Mesodermal cell (in vitro differentiated cells): ENCODE measurements at regions not wholly inside any gene's neighbourhood (a gene's known extent, or its start where the extent isn't known, plus 50 kb on each side); places are given as distances from the start of the nearest gene placed in this dataset.

ENCODE experiments used
- H3K27ac ChIP-seq: 2 replicates; pipeline ENCODE4 v1.7.0; 2013; ENCODE audit warnings: mild to moderate bottlenecking, low read depth, low read length, moderate library complexity; ENCODE audit not compliant: severe bottlenecking
- H3K36me3 ChIP-seq: 2 replicates; pipeline ENCODE4 v1.7.1; 2013; ENCODE audit warnings: mild to moderate bottlenecking, low read length, moderate library complexity; ENCODE audit not compliant: control insufficient read depth, insufficient read depth
- H3K4me1 ChIP-seq: one replicate; pipeline ENCODE4 v1.7.1; 2013; ENCODE audit warnings: mild to moderate bottlenecking, low read length; ENCODE audit not compliant: insufficient read depth, control insufficient read depth, poor library complexity, severe bottlenecking
- H3K4me3 ChIP-seq: 2 replicates; pipeline ENCODE4 v1.7.0; 2013; ENCODE audit warnings: low read length, control low read depth, mild to moderate bottlenecking; ENCODE audit not compliant: insufficient read depth, poor library complexity, severe bottlenecking; ENCODE audit errors: extremely low read depth
- H3K9me3 ChIP-seq: 2 replicates; pipeline ENCODE4 v1.7.1; 2013; ENCODE audit warnings: mild to moderate bottlenecking, low read length, moderate library complexity; ENCODE audit not compliant: control insufficient read depth
- WGBS, 2 experiments: methylation state at CpG; one replicate each; pipeline ENCODE4 v1.1.5; 2013; ENCODE audit warnings: missing lambda C conversion rate in 2 of 2; ENCODE audit not compliant: insufficient coverage in 2 of 2; 5-methylcytosine and 5-hydroxymethylcytosine counted together

DNA sequence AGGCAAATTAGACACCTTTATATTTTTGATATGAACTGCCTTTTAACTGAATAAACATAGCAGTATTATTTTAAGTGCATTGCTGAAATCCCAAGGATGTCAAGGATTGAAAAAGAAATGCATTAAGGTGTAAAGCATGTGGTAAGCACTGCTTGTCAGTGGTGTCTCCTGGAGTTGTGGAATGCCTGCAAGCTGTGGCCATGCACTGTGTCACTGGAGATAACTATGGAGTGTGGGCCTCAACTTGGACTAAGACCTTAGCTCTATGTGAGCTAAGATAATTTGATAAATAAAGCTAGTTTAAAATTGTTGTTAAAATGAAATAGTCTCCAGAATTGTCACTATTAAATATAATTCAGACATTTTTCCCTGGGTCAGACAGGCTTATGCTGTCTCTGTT, 156.6 kb upstream of the OPRM1 start:
- H3K36me3 ChIP-seq = no peaks in the 10 kb centered on the region
- no peaks in the 10 kb centered on the region for H3K9me3 ChIP-seq
- no peak overlapping the region for H3K27ac ChIP-seq
- no peaks in the 10 kb centered on the region for H3K4me1 ChIP-seq
- H3K4me3 ChIP-seq = no peak overlapping the region

DNA sequence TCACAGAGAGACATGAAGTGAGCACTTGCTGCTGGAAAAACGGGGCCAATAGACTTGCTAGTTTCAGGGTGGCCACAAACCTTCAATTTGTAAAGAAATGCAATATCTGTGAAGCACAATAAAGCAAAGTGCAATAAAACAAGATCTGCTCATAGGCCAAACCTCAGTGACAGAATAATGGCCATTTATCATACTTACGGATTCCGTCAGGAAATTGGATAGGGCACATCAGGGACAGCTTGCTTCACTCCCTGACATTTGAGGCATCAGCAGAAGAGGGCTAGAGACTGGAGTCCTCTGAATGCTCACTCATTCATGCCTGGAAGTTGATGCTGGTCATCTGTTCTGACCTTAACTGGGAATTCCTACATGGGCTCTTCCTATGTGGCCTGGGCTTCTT, 165.5 kb upstream of the OPRM1 start:
- H3K4me3 ChIP-seq = no peak overlapping the region
- no peaks in the 10 kb centered on the region for H3K36me3 ChIP-seq
- H3K9me3 ChIP-seq = no peaks in the 10 kb centered on the region
- H3K4me1 ChIP-seq = no peaks in the 10 kb centered on the region
- no peak overlapping the region for H3K27ac ChIP-seq
- 95% methylated on average over 2 to 3 of the region's 3 CpGs for WGBS, 2 experiments

DNA sequence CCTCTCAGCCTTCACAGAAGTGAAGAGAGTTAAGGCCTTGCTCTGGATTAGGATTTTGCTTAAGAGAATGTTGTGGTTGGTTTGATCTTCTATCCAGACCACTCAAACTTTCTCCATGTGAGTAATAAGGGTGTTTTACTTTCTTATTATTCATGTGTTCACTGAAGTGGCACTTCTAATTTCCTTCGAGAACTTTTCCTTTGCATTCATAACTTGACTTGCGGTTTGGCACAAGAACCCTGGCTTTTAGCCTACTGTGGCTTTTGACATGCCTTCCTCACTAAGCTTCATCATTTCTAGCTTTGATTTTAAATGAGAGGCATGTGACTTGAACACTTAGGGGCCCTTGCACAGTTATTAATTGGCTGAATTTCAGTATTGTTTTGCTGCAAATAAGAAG, 166.1 kb upstream of the OPRM1 start:
- Histone ChIP-seq H3K36me3 (no peaks in the 10 kb centered on the region), H3K4me1 (no peaks in the 10 kb centered on the region), H3K27ac (no peak overlapping the region), H3K9me3 (no peaks in the 10 kb centered on the region), H3K4me3 (no peak overlapping the region)
- 94% methylated on average over 2 of the region's 2 CpGs; no CpG with 5 or more reads in 1 of the 2 experiments for WGBS, 2 experiments

DNA sequence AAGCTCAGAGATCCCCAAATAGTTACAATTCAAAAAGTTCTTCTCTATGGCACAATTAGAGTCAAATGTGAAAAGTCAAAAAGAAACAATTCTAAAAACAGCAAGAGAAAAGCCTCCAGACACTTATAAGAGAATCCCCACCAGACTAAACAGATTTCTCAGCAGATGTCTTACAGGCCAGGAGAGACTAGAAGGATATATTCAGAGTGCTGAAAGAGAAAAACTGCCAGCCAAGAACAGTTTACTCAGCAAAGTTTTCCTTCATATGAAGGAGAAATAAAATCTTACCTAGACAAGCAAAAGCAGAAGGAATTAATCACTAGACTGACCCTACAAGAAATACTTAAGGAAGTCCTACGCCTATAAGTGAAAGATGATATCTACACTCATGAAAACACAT, 176.1 kb upstream of the OPRM1 start:
- Histone ChIP-seq H3K9me3 (no peaks in the 10 kb centered on the region), H3K27ac (no peak overlapping the region), H3K36me3 (no peaks in the 10 kb centered on the region), H3K4me1 (no peaks in the 10 kb centered on the region), H3K4me3 (no peak overlapping the region)
- no CpG with 5 or more reads among the region's 1 CpG for WGBS, 2 experiments

DNA sequence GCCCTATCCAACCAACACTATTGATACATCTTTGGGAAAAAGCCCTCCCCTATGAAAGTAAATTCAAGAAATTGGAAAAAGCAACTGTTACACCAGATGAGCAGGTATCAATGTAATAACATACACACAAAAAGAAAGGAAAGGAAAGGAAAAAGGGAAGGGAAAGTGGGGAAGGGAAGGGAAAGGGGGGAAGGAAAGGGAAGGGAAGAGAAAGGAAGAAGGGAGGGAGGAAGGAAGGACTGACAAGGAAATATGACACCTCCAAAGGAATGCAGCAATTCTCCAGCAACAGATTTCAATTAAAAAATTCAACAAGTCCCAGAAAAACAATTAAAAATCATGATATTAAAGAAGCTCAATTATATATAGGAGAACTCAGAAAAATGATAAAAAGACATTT, 176.9 kb upstream of the OPRM1 start:
- Histone ChIP-seq H3K4me3 (no peak overlapping the region), H3K27ac (no peak overlapping the region), H3K9me3 (no peaks in the 10 kb centered on the region), H3K4me1 (no peaks in the 10 kb centered on the region), H3K36me3 (no peaks in the 10 kb centered on the region)

- Histone ChIP-seq H3K4me3 (no peak overlapping the region), H3K27ac (no peak overlapping the region), H3K36me3 (no peaks in the 10 kb centered on the region), H3K9me3 (no peaks in the 10 kb centered on the region), H3K4me1 (no peaks in the 10 kb centered on the region)
- WGBS, 2 experiments = 100% methylated on average over 2 of the region's 5 CpGs
These were observed 180.5 kb upstream of the OPRM1 start for GRCh38 chr6:153858529-153858928.

DNA sequence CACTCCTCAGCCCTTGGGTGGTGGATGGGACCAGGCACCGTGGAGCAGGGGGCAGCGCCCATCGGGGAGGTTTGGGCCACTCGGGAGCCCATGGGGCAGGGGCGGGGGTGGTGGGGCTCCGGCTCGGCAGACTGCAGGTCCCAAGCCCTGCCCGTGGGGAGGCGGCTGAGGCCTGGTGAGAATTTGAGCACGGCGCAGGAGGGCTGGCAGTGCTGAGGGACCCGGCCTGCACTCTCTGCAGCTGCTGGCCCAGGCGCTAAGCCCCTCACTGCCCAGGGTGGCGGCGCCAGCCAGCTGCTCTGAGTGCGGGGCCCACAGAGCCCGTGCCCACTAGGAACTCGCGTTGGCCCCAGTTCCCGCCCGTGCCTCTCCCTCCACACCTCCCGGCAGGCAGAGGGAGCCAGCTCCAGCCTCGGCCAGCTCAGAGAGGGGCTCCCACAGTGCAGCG, 182.1 kb upstream of the OPRM1 start:
- Histone ChIP-seq H3K9me3 (no peaks in the 10 kb centered on the region), H3K4me3 (no peak overlapping the region), H3K36me3 (no peaks in the 10 kb centered on the region), H3K4me1 (no peaks in the 10 kb centered on the region), H3K27ac (no peak overlapping the region)
- 88 to 92% methylated on average over 23 to 24 of the region's 24 CpGs for WGBS, 2 experiments

GRCh38 chr6:153852481-153852880, 186.6 kb upstream of the OPRM1 start:
- Histone ChIP-seq H3K36me3 (no peaks in the 10 kb centered on the region), H3K27ac (no peak overlapping the region), H3K9me3 (no peaks in the 10 kb centered on the region), H3K4me1 (no peaks in the 10 kb centered on the region), H3K4me3 (no peak overlapping the region)
- 67 to 100% methylated on average over 1 to 2 of the region's 2 CpGs for WGBS, 2 experiments

DNA sequence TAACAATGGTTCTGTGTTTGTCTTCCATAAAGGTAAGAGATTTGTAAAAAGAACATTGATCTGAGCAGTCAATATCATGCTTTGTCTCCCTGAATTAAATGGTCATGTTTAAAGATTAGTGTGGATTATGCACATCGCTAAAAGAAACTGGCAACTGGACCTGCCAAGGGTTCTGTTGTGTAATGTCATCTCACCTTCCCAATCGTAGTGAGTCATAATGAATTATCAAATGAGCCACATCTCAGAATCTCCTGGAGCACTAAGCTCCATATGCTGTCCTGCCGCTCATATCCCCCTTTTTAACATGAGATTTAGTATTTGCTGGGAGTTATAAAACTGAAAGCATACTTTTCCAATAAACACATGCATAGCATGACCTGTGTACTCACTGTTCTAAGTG, 187.0 kb upstream of the OPRM1 start:
- Histone ChIP-seq H3K27ac (no peak overlapping the region), H3K9me3 (no peaks in the 10 kb centered on the region)
- WGBS, 2 experiments = 63 to 100% methylated on average over 1 to 2 of the region's 3 CpGs

DNA sequence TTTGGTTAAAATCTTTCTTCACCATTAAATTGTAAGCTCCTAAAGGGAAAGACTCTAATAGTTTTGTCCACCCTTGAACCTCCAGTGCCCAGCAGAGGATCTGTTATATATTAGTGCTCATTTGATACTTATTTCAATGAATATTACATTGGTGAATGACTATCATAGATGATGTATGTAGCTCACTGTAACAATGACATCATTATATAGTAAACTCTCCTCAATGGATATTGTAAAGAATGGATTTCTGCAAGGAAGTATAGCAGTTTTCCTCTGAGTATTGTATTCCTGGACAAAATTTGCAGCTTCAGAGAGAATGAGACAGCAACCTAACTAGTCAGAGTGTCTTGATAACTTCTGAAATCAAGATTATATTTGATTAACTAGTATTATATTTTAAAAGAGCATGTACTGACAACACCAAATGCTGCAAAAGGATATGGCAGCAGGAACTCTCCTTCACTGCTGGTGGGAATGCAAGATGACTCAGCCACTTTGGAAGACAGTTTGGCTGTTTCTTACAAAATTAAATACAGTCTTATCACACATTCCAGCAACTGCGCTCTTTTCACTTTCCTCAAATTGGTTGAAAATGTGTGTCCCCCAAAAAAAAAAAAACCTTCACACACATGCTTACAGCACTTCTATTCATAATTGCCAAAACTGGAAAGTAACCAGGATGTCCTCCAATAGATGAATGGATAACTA, 189.8 kb upstream of the OPRM1 start:
- H3K27ac ChIP-seq = no peak overlapping the region
- H3K4me3 ChIP-seq = no peak overlapping the region
- no peaks in the 10 kb centered on the region for H3K9me3 ChIP-seq
- WGBS, 2 experiments = 100% methylated on average over 1 of the region's 1 CpG; no CpG with 5 or more reads in 1 of the 2 experiments
- no peaks in the 10 kb centered on the region for H3K36me3 ChIP-seq
- no peaks in the 10 kb centered on the region for H3K4me1 ChIP-seq

More for the DNA sequence above, 187.0 kb upstream of the OPRM1 start:
- Histone ChIP-seq H3K4me3 (no peak overlapping the region), H3K36me3 (no peaks in the 10 kb centered on the region), H3K4me1 (no peaks in the 10 kb centered on the region)

DNA sequence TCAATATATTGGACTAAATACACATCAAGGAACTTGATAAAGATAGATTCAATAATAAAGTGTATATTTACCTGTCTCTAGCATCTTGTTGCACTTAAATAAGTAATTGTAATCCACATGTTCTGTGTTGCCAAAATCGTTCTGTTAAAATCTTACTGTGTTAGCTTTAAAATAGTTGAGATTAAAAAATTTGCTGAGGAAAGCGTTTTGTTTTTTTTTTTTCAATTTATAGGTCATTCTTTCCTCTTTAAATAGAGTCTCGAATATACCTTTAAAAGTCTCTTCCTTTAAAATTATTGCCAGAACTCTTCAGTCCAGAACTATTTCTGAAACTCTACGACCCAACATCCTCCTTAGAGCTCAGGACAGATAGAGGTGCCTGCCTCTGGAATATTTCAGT, 195.6 kb upstream of the OPRM1 start:
- no peaks in the 10 kb centered on the region for H3K4me1 ChIP-seq
- no peak overlapping the region for H3K4me3 ChIP-seq
- no peak overlapping the region for H3K27ac ChIP-seq
- no peaks in the 10 kb centered on the region for H3K9me3 ChIP-seq
- WGBS, 2 experiments = 100% methylated on average over 2 of the region's 4 CpGs; no CpG with 5 or more reads in 1 of the 2 experiments
- no peaks in the 10 kb centered on the region for H3K36me3 ChIP-seq
